ENCODE measurements at regions not wholly inside any gene's neighbourhood (a gene's known extent, or its start where the extent isn't known, plus 50 kb on each side); places are given as distances from the start of the nearest gene placed in this dataset.

DNA sequence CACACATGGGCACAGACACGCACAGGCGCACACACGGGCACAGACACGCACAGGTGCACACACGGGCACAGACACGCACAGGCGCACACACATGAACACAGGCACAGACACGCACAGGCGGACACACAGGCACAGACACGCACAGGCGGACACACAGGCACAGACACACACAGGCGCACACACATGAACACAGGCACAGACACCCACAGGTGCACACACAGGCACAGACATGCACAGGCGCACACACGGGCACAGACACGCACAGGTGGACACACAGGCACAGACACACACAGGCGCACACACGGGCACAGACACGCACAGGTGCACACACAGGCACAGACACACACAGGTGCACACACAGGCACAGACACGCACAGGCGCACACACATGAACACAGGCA lies 312.8 kb upstream of the IRX1 start:
- TF ChIP-seq, protein P1, sequence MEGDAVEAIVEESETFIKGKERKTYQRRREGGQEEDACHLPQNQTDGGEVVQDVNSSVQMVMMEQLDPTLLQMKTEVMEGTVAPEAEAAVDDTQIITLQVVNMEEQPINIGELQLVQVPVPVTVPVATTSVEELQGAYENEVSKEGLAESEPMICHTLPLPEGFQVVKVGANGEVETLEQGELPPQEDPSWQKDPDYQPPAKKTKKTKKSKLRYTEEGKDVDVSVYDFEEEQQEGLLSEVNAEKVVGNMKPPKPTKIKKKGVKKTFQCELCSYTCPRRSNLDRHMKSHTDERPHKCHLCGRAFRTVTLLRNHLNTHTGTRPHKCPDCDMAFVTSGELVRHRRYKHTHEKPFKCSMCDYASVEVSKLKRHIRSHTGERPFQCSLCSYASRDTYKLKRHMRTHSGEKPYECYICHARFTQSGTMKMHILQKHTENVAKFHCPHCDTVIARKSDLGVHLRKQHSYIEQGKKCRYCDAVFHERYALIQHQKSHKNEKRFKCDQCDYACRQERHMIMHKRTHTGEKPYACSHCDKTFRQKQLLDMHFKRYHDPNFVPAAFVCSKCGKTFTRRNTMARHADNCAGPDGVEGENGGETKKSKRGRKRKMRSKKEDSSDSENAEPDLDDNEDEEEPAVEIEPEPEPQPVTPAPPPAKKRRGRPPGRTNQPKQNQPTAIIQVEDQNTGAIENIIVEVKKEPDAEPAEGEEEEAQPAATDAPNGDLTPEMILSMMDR (conservative IDR thresholded peaks at IDR 0.05), result no peak
- Mint-ChIP-seq H3K4me1 (peaks cover 4% of the 10 kb centered on the region), H3K9me3 (no peaks in the 10 kb centered on the region), H3K4me3 (no peak overlapping the region), H3K36me3 (ENCODE audit: low read depth) (no peaks in the 10 kb centered on the region), H3K27me3 (ENCODE audit: low read depth) (no peaks in the 10 kb centered on the region), H3K27ac (ENCODE audit: unreplicated experiment) (no peak overlapping the region)
- DNase-seq (ENCODE audit: low read depth, low spot score), result no peak

DNA sequence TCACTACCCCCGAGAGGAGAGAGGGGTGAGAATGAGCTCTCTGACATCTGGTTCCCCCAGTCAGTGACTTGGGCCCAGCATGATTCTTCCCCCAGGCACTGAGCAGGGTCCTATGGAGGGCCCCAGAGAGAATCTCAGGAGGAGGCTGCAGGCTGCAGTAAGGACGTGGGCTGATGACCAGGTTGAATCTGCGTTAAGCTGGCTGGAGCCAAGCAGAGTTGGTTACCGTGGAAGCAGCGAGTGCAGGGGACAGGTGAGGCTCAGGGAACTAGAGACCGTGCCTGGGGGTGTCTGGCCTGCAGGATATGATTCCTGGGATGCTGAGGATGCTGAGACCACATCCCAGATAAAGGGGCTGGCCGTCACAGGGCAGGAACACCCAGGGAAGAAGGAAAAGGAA lies 314.3 kb upstream of the IRX1 start:
- TF ChIP-seq, protein P1 (conservative IDR thresholded peaks at IDR 0.05), result no peak
- H3K4me3 Mint-ChIP-seq, result no peak overlapping the region

DNA sequence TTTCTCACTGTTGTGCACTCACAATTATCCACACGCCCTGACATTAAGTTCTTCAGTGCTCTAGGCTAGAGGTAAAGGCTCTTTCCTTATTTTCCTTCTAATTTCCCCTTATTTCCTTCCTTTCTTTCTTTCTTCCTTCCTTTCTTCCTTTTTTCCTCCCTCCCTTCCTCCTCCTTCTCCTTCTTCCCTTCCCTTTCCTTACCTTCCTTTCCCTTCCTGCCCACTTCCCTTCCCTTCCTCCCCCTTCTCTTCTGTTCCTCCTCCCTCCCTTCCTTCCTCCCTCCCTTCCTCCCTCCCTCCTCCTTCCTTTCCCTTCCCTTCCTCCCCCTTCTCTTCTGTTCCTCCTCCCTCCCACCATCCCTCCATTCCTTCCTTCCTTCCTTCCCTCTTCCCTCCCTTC lies 317.0 kb upstream of the IRX1 start:
- no peaks in the 10 kb centered on the region for H3K9me3 Mint-ChIP-seq
- no peak for DNase-seq (ENCODE audit: low read depth, low spot score)
- peaks cover 5% of the 10 kb centered on the region for H3K27me3 Mint-ChIP-seq (ENCODE audit: low read depth)
- no peaks in the 10 kb centered on the region for H3K36me3 Mint-ChIP-seq (ENCODE audit: low read depth)
- no peak overlapping the region for H3K27ac Mint-ChIP-seq (ENCODE audit: unreplicated experiment)
- TF ChIP-seq, protein P1 (conservative IDR thresholded peaks at IDR 0.05), result no peak
- no peak overlapping the region for H3K4me3 Mint-ChIP-seq
- peaks cover 9% of the 10 kb centered on the region for H3K4me1 Mint-ChIP-seq

More for the DNA sequence above, 314.3 kb upstream of the IRX1 start:
- Mint-ChIP-seq H3K9me3 (no peaks in the 10 kb centered on the region), H3K4me1 (peaks cover 9% of the 10 kb centered on the region), H3K36me3 (ENCODE audit: low read depth) (no peaks in the 10 kb centered on the region), H3K27me3 (ENCODE audit: low read depth) (no peaks in the 10 kb centered on the region), H3K27ac (ENCODE audit: unreplicated experiment) (no peak overlapping the region)
- DNase-seq (ENCODE audit: low read depth, low spot score), result no peak

DNA sequence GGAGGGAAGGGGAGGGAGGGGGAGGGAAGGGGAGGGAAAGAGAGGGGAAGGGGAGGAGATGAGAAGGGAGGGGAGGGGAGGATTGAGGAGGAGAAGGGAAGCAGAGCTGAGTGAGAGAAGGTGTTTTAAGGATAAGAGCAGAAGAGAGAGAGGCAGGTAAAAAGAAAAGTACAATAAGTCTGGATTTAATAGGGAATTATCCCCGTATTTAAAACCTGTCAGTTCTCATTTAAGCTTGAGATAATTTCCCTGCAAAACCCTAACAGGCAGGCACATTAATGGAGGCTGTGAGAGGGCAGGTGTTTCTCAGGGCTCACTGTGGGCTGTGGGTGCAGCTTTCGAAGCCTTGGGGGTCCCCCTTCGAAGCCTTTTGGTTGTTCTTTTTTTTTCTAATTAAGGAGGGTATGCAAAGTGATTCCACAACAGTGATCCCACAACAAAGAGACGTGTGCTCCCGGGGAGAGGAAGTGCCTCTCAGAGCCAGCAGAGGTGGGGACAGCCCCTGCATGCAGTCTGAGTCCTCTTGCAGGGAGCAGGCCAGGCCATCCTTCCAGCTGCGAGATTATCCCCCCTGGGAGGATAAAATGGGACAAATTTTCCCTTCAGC lies 317.9 kb upstream of the IRX1 start:
- H3K36me3 Mint-ChIP-seq (ENCODE audit: low read depth), result no peaks in the 10 kb centered on the region
- H3K4me1 Mint-ChIP-seq, result peaks cover 9% of the 10 kb centered on the region
- H3K27me3 Mint-ChIP-seq (ENCODE audit: low read depth), result peaks cover 5% of the 10 kb centered on the region
- TF ChIP-seq, protein P1 (conservative IDR thresholded peaks at IDR 0.05), result no peak
- H3K27ac Mint-ChIP-seq (ENCODE audit: unreplicated experiment), result no peak overlapping the region
- no peak overlapping the region for H3K4me3 Mint-ChIP-seq
- no peaks in the 10 kb centered on the region for H3K9me3 Mint-ChIP-seq
- DNase-seq (ENCODE audit: low read depth, low spot score), result no peak

DNA sequence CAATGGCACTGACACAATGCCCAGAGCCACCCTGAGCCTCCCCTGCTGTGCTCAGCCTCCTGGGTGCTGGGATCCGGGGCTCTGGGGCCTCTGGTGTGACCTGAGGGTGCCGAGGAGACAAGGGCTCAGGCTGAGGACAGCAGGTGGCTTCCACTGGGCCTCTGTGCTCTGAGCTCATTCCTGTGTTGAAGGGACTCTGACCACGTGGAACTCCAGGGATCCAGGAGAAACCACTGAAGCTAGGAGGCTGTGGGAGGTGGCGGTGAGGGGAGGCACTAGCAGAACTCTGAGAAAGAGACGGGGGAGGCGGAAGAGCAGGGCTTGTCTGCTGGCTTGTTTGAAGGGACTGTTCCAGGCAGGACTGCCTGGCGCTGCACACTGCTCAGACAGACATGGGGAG lies 318.7 kb upstream of the IRX1 start:
- H3K4me3 Mint-ChIP-seq, result no peak overlapping the region
- no peak for DNase-seq (ENCODE audit: low read depth, low spot score)
- H3K9me3 Mint-ChIP-seq, result no peaks in the 10 kb centered on the region
- H3K27me3 Mint-ChIP-seq (ENCODE audit: low read depth), result peaks cover 5% of the 10 kb centered on the region
- H3K27ac Mint-ChIP-seq (ENCODE audit: unreplicated experiment), result no peak overlapping the region
- no peaks in the 10 kb centered on the region for H3K36me3 Mint-ChIP-seq (ENCODE audit: low read depth)
- TF ChIP-seq, protein P1 (conservative IDR thresholded peaks at IDR 0.05), result no peak
- peaks cover 9% of the 10 kb centered on the region for H3K4me1 Mint-ChIP-seq
